ENCODE measurements at regions not wholly inside any gene's neighbourhood (a gene's known extent, or its start where the extent isn't known, plus 50 kb on each side); places are given as distances from the start of the nearest gene placed in this dataset.
A peak's percentile ranks its signal among the peaks of the same experiment; 100 is the strongest.

- Histone ChIP-seq H3K9ac (no peak overlapping the region), H3K4me3 (no peak overlapping the region), H3K79me2 (ENCODE audit: low read depth) (no peaks in the 10 kb centered on the region), H2AFZ (replicated peaks) (no peak overlapping the region), H3K27me3 (no peaks in the 10 kb centered on the region), H3K9me3 (ENCODE audit: low read depth) (no peaks in the 10 kb centered on the region), H3K4me1 (no peaks in the 10 kb centered on the region), H3F3A (ENCODE audit: low read depth) (no peaks in the 10 kb centered on the region), H3K4me2 (no peak overlapping the region), H3K27ac (no peak overlapping the region), H3K36me3 (no peaks in the 10 kb centered on the region), H4K20me1 (ENCODE audit: low read depth) (no peaks in the 10 kb centered on the region)
- no peak overlapping the region for H3K4me3 Mint-ChIP-seq
- no peaks in the 10 kb centered on the region for H3K36me3 Mint-ChIP-seq
- peaks cover 4% of the 10 kb centered on the region for H3K27me3 Mint-ChIP-seq (ENCODE audit: insufficient read depth, low read depth)
- TF ChIP-seq CTCF (IDR thresholded peaks at IDR 0.05) (no peak), EZH2phosphoT487 (IDR thresholded peaks at IDR 0.05) (no peak), EZH2 (IDR thresholded peaks at IDR 0.05) (no peak)
- no peak overlapping the region for H3K27ac Mint-ChIP-seq
- H3K9me3 Mint-ChIP-seq = peaks cover 3% of the 10 kb centered on the region
- DNase-seq (ENCODE audit: low spot score) = no peak
- H3K4me1 Mint-ChIP-seq = peaks cover 23% of the 10 kb centered on the region
Observed at GRCh38 chr17:77035526-77035925, 105.2 kb upstream of the SEC14L1 start.

- Histone ChIP-seq H3K4me3 (no peak overlapping the region), H3K9ac (no peak overlapping the region), H3F3A (ENCODE audit: low read depth) (no peaks in the 10 kb centered on the region), H3K79me2 (ENCODE audit: low read depth) (no peaks in the 10 kb centered on the region), H3K27ac (no peak overlapping the region), H3K9me3 (ENCODE audit: low read depth) (no peaks in the 10 kb centered on the region), H3K36me3 (no peaks in the 10 kb centered on the region), H3K4me2 (no peak overlapping the region), H4K20me1 (ENCODE audit: low read depth) (no peaks in the 10 kb centered on the region), H3K4me1 (no peaks in the 10 kb centered on the region), H2AFZ (replicated peaks) (no peak overlapping the region), H3K27me3 (no peaks in the 10 kb centered on the region)
- TF ChIP-seq EZH2phosphoT487 (IDR thresholded peaks at IDR 0.05) = no peak
- TF ChIP-seq CTCF (IDR thresholded peaks at IDR 0.05) = no peak
- no peak for TF ChIP-seq EZH2 (IDR thresholded peaks at IDR 0.05)
- Mint-ChIP-seq H3K4me1 (peaks cover 26% of the 10 kb centered on the region), H3K9me3 (peaks cover 3% of the 10 kb centered on the region), H3K4me3 (no peak overlapping the region), H3K36me3 (no peaks in the 10 kb centered on the region), H3K27ac (peak overlapping the region; percentile 7), H3K27me3 (ENCODE audit: insufficient read depth, low read depth) (peaks cover 4% of the 10 kb centered on the region)
- DNase-seq (ENCODE audit: low spot score) = no peak
Observed at GRCh38 chr17:77036136-77036840, 104.5 kb upstream of the SEC14L1 start.

GRCh38 chr17:77036841-77037381 lies 103.9 kb upstream of the SEC14L1 start:
- Histone ChIP-seq H3K4me2 (no peak overlapping the region), H4K20me1 (ENCODE audit: low read depth) (no peaks in the 10 kb centered on the region), H3K27me3 (no peaks in the 10 kb centered on the region), H3K4me3 (no peak overlapping the region), H3K36me3 (no peaks in the 10 kb centered on the region), H3K27ac (no peak overlapping the region), H2AFZ (replicated peaks) (no peak overlapping the region), H3K9me3 (ENCODE audit: low read depth) (no peaks in the 10 kb centered on the region), H3K9ac (no peak overlapping the region), H3K79me2 (ENCODE audit: low read depth) (no peaks in the 10 kb centered on the region), H3K4me1 (no peaks in the 10 kb centered on the region), H3F3A (ENCODE audit: low read depth) (no peaks in the 10 kb centered on the region)
- TF ChIP-seq CTCF (IDR thresholded peaks at IDR 0.05) (no peak), EZH2phosphoT487 (IDR thresholded peaks at IDR 0.05) (no peak), EZH2 (IDR thresholded peaks at IDR 0.05) (no peak)
- H3K9me3 Mint-ChIP-seq = peaks cover 3% of the 10 kb centered on the region
- no peak for DNase-seq (ENCODE audit: low spot score)
- H3K4me1 Mint-ChIP-seq = peaks cover 27% of the 10 kb centered on the region
- H3K4me3 Mint-ChIP-seq = no peak overlapping the region
- no peaks in the 10 kb centered on the region for H3K36me3 Mint-ChIP-seq
- peaks cover 4% of the 10 kb centered on the region for H3K27me3 Mint-ChIP-seq (ENCODE audit: insufficient read depth, low read depth)
- peak overlapping the region; percentile 47 for H3K27ac Mint-ChIP-seq

All from neural progenitor cell (in vitro differentiated cells).